ELR (cell line): ENCODE measurements at regions not wholly inside any gene's neighbourhood (a gene's known extent, or its start where the extent isn't known, plus 50 kb on each side); places are given as distances from the start of the nearest gene placed in this dataset.
A peak's percentile ranks its signal among the peaks of the same experiment; 100 is the strongest.
"Not testable (repeated sequence)": the region's sequence is repeated elsewhere in the genome, so short reads cannot be mapped to it uniquely, and the experiment has no call there.

Experiments used
- DNase-seq: peaks from one replicate; pipeline ENCODE4 v3.0.0-alpha.2; 2015; ENCODE audit warnings: low read depth

GRCh38 chr11:82533628-82534327 is 199.9 kb downstream of the FAM181B start:
- no peak for DNase-seq

GRCh38 chr11:82529936-82530335 is 203.7 kb downstream of the FAM181B start:
- DNase-seq, result no peak

GRCh38 chr11:82527081-82527584 is 206.5 kb downstream of the FAM181B start:
- no peak for DNase-seq

GRCh38 chr11:82523141-82523540 is 210.5 kb downstream of the FAM181B start:
- DNase-seq, result no peak

- no peak for DNase-seq
Measured at GRCh38 chr11:82521427-82521826, 212.2 kb downstream of the FAM181B start.

GRCh38 chr11:82507288-82507687 is 226.4 kb downstream of the FAM181B start:
- no peak for DNase-seq

GRCh38 chr11:82505379-82505778 is 228.3 kb downstream of the FAM181B start:
- DNase-seq, result no peak

GRCh38 chr11:82501174-82501573 is 232.5 kb downstream of the FAM181B start:
- not testable (repeated sequence) for DNase-seq

GRCh38 chr11:82494988-82495432 is 238.7 kb downstream of the FAM181B start:
- peak; percentile 5 for DNase-seq

GRCh38 chr11:82474876-82475275 is 258.8 kb downstream of the FAM181B start:
- DNase-seq, result no peak

GRCh38 chr11:82465481-82465880 is 268.2 kb downstream of the FAM181B start:
- no peak for DNase-seq

GRCh38 chr11:82462608-82463242 is 270.9 kb downstream of the FAM181B start:
- DNase-seq, result no peak

- no peak for DNase-seq
Measured at GRCh38 chr11:82458761-82459160, 274.9 kb downstream of the FAM181B start.

- no peak for DNase-seq
Measured at GRCh38 chr11:82458147-82458546, 275.5 kb downstream of the FAM181B start.

GRCh38 chr11:82450996-82451395 is 282.7 kb downstream of the FAM181B start:
- DNase-seq, result no peak

GRCh38 chr11:82406611-82407010 is 327.1 kb downstream of the FAM181B start:
- DNase-seq, result no peak

- DNase-seq, result no peak
Measured at GRCh38 chr11:82405421-82405820, 328.2 kb downstream of the FAM181B start.

GRCh38 chr11:82404981-82405380 is 328.7 kb downstream of the FAM181B start:
- DNase-seq, result no peak

- no peak for DNase-seq
Measured at GRCh38 chr11:82403640-82404305, 329.9 kb downstream of the FAM181B start.

GRCh38 chr11:82398300-82398815 is 335.3 kb downstream of the FAM181B start:
- DNase-seq, result no peak

GRCh38 chr11:82396639-82397038 is 337.0 kb downstream of the FAM181B start:
- not testable (repeated sequence) for DNase-seq

GRCh38 chr11:82384308-82384707 is 349.4 kb downstream of the FAM181B start:
- no peak for DNase-seq
